Epithelial cell of esophagus (primary cell): ENCODE measurements at regions not wholly inside any gene's neighbourhood (a gene's known extent, or its start where the extent isn't known, plus 50 kb on each side); places are given as distances from the start of the nearest gene placed in this dataset.

ENCODE experiments used
- DNase-seq: peaks from one replicate; pipeline ENCODE4 v3.0.0; 2010; ENCODE audit warnings: low read depth
- H3K4me3 ChIP-seq: 2 replicates; pipeline ENCODE4 v1.5.1; 2011; ENCODE audit warnings: mild to moderate bottlenecking, low read length, control low read depth
- TF ChIP-seq, protein P1 (sequence below): IDR thresholded peaks from 2 replicates; pipeline ENCODE4 v1.5.1; 2011; ENCODE audit warnings: low read depth, mild to moderate bottlenecking, low read length, control low read depth, inconsistent platforms; ENCODE audit not compliant: insufficient read depth; ENCODE audit errors: missing control alignments

DNA sequence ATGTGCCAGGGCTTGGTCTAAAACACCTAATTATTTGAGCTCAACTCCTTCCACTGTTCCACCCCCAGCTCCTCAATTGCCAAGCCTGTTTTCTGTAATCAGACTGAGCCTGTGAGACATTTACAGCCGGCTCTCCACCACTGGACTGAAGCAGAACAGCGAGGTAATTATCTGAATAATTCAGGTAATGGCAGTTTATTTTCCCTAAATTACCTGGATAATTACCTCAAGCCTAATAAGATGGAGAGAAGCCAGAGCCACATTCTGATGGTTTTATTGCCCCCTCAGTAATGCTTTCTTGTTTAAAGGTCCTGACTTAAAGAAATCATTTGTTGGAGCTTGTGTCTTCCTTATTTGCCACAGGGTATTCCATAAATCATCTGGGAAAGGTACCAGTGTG lies 64.2 kb downstream of the FZD4 start:
- TF ChIP-seq, protein P1, sequence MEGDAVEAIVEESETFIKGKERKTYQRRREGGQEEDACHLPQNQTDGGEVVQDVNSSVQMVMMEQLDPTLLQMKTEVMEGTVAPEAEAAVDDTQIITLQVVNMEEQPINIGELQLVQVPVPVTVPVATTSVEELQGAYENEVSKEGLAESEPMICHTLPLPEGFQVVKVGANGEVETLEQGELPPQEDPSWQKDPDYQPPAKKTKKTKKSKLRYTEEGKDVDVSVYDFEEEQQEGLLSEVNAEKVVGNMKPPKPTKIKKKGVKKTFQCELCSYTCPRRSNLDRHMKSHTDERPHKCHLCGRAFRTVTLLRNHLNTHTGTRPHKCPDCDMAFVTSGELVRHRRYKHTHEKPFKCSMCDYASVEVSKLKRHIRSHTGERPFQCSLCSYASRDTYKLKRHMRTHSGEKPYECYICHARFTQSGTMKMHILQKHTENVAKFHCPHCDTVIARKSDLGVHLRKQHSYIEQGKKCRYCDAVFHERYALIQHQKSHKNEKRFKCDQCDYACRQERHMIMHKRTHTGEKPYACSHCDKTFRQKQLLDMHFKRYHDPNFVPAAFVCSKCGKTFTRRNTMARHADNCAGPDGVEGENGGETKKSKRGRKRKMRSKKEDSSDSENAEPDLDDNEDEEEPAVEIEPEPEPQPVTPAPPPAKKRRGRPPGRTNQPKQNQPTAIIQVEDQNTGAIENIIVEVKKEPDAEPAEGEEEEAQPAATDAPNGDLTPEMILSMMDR, result no peak
- H3K4me3 ChIP-seq, result no peak overlapping the region
- DNase-seq, result no peak

DNA sequence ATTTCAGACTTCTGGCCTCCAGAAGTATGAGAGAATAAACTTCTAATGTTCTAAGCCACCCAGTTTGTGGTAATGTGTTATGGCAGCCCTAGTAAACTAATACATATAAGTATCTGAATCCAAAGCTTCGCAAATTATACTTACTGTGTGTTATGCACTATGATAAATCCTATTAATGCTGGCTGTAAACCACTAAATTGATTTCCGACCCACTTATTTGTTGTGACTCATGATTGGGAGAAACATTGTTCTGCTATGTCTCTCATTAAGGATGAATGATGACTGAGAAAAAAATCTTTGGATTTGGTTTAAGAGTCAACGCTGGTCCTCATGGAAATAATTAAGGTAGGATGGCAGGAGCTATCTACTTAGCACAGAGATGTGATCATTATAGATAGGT lies 62.0 kb downstream of the FZD4 start:
- TF ChIP-seq, protein P1, result no peak
- H3K4me3 ChIP-seq, result no peak overlapping the region
- no peak for DNase-seq
